Endothelial cell of umbilical vein (primary cell): ENCODE measurements at regions not wholly inside any gene's neighbourhood (a gene's known extent, or its start where the extent isn't known, plus 50 kb on each side); places are given as distances from the start of the nearest gene placed in this dataset.

Experiments
- BruUV-seq: library from RNA; stranded (reverse); fragments of 400-500 nt; replicated peaks from 2 replicates; lab custom pipeline; 2021; lab: Mats Ljungman, UMichigan
- CTCF ChIA-PET: fragments of 300-600, 350-600 bp; sonication (Branson Sonifier 250); formaldehyde crosslinking; loops from one replicate; lab custom pipeline; 2021; ENCODE audit warnings: antibody characterized with exemption, inconsistent platforms; lab: Charles Lee
- POLR2A ChIA-PET: fragments of 300-600, 350-600 bp; sonication (Branson Sonifier 250); formaldehyde crosslinking; loops from one replicate; lab custom pipeline; 2021; ENCODE audit warnings: antibody characterized with exemption, inconsistent platforms; lab: Charles Lee
- DNase-seq: peaks from one replicate; pipeline ENCODE4 v3.0.0-alpha.2; 2011; ENCODE audit warnings: low read depth, low spot score
- FAIRE-seq: peaks from 2 replicates; lab custom pipeline; 2011; peaks lifted over from hg19 to GRCh38; lab: Jason Lieb, UNC
- H2AFZ ChIP-seq: 2 replicates; pipeline ENCODE4 v1.6.0; 2012; ENCODE audit warnings: low read depth, low read length, control low read depth, inconsistent platforms
- H3K27ac ChIP-seq: 2 replicates; pipeline ENCODE4 v1.5.1; 2011; ENCODE audit warnings: low read depth, mild to moderate bottlenecking, control low read depth, low read length, moderate library complexity; ENCODE audit not compliant: insufficient read depth
- H3K27me3 ChIP-seq, 2 experiments: 2 replicates each; pipeline versions ENCODE4 v1.6.0 to v1.6.1; 2011; ENCODE audit warnings: low read length in 2 of 2, mixed read lengths in 1 of 2; ENCODE audit not compliant: control insufficient read depth in 2 of 2, insufficient read depth in 2 of 2
- H3K36me3 ChIP-seq, 2 experiments: 2 replicates in 1 of 2; 3 replicates in 1 of 2; pipeline ENCODE4 v1.5.1; 2011; ENCODE audit warnings: low read length in 2 of 2, mild to moderate bottlenecking in 1 of 2, moderate library complexity in 1 of 2; ENCODE audit not compliant: control insufficient read depth in 2 of 2, insufficient read depth in 2 of 2; ENCODE audit errors: extremely low read depth in 1 of 2
- H3K4me1 ChIP-seq: 3 replicates; pipeline ENCODE4 v1.5.1; 2011; ENCODE audit warnings: mild to moderate bottlenecking, low read length; ENCODE audit not compliant: control insufficient read depth, insufficient read depth; ENCODE audit errors: extremely low read depth
- H3K4me2 ChIP-seq: 2 replicates; pipeline ENCODE4 v1.6.1; 2011; ENCODE audit warnings: low read length, control low read depth, mixed read lengths; ENCODE audit not compliant: insufficient read depth
- H3K4me3 ChIP-seq, 3 experiments: fragments of 200-600 bp in 1 of 3; sonication (generic), shearing (Covaris generic) in 1 of 3; replicated peaks in 1 of 3; 2 replicates each; pipeline ENCODE4 v1.5.1; 2011 to 2016; ENCODE audit warnings: control low read depth in 3 of 3, low read length in 3 of 3, mild to moderate bottlenecking in 2 of 3, inconsistent platforms in 1 of 3, low read depth in 1 of 3, moderate library complexity in 1 of 3; ENCODE audit not compliant: insufficient read depth in 1 of 3
- H3K79me2 ChIP-seq: 2 replicates; pipeline ENCODE4 v1.6.0; 2012; ENCODE audit warnings: low read length, inconsistent platforms; ENCODE audit not compliant: control insufficient read depth, insufficient read depth
- H3K9ac ChIP-seq: replicated peaks from 2 replicates; pipeline ENCODE3; 2011; ENCODE audit warnings: low read length, control low read depth; ENCODE audit not compliant: insufficient read depth; ENCODE audit errors: extremely low read depth
- H3K9me1 ChIP-seq: replicated peaks from 3 replicates; pipeline ENCODE4 v1.6.0; 2011; ENCODE audit warnings: mild to moderate bottlenecking, low read length; ENCODE audit not compliant: control insufficient read depth, insufficient read depth; ENCODE audit errors: extremely low read depth
- H3K9me3 ChIP-seq: replicated peaks from 2 replicates; pipeline ENCODE4 v1.5.1; 2012; ENCODE audit warnings: low read length, inconsistent platforms; ENCODE audit not compliant: control insufficient read depth, insufficient read depth
- H4K20me1 ChIP-seq: replicated peaks from 2 replicates; pipeline ENCODE3; 2011; ENCODE audit warnings: mild to moderate bottlenecking, low read length; ENCODE audit not compliant: control insufficient read depth, insufficient read depth; ENCODE audit errors: extremely low read depth
- CTCF ChIP-seq, 2 donors: IDR thresholded peaks; 1 replicate in 1 of 2; 2 replicates in 1 of 2; pipeline ENCODE4 v1.5.1; 2011; ENCODE audit warnings: low read length in 2 of 2, mild to moderate bottlenecking in 2 of 2, moderate library complexity in 2 of 2, control low read depth in 1 of 2, inconsistent platforms in 1 of 2, low read depth in 1 of 2; ENCODE audit not compliant: insufficient read depth in 1 of 2; ENCODE audit errors: extremely low read depth in 1 of 2
- EZH2 ChIP-seq: IDR thresholded peaks from 2 replicates; pipeline ENCODE4 v1.6.1; 2012; ENCODE audit warnings: borderline replicate concordance, low read depth, mild to moderate bottlenecking, moderate library complexity, low read length, inconsistent platforms; ENCODE audit not compliant: severe bottlenecking
- FOS ChIP-seq: IDR thresholded peaks from 2 replicates; pipeline ENCODE4 v1.6.1; 2011; ENCODE audit warnings: mild to moderate bottlenecking, low read length, moderate library complexity, borderline replicate concordance; ENCODE audit not compliant: insufficient read depth
- GATA2 ChIP-seq: IDR thresholded peaks from 2 replicates; pipeline ENCODE4 v1.7.0; 2011; ENCODE audit warnings: low read depth, mild to moderate bottlenecking, moderate library complexity, mixed read lengths, low read length; ENCODE audit not compliant: insufficient read length, insufficient read depth
- JUN ChIP-seq: IDR thresholded peaks from 2 replicates; pipeline ENCODE4 v1.6.1; 2011; ENCODE audit warnings: borderline replicate concordance, low read depth; ENCODE audit not compliant: insufficient read length, insufficient read depth
- MAX ChIP-seq: IDR thresholded peaks from 2 replicates; pipeline ENCODE4 v1.6.1; 2011; ENCODE audit not compliant: insufficient read depth, insufficient read length
- MYC ChIP-seq: IDR thresholded peaks from one replicate; pipeline ENCODE4 v1.6.1; 2011; ENCODE audit warnings: mild to moderate bottlenecking, low read depth, low read length
- POLR2A ChIP-seq: IDR thresholded peaks from 2 replicates; pipeline ENCODE4 v1.6.1; 2012; ENCODE audit warnings: low read depth, mild to moderate bottlenecking, control low read depth, low read length
- POLR2AphosphoS5 ChIP-seq: IDR thresholded peaks from 2 replicates; pipeline ENCODE4 v1.6.1; 2012; ENCODE audit warnings: low read depth, mild to moderate bottlenecking, control low read depth, low read length, moderate library complexity; ENCODE audit not compliant: insufficient read depth
- dilution Hi-C: fragments of 300-500 bp; cut with MboI; formaldehyde crosslinking; loops from one replicate; pipeline ENCODE4 v1.15.0; 2019; ENCODE audit warnings: low sequenced_read_pairs; ENCODE audit not compliant: extremely low pct_ligation_motif_present
- intact Hi-C: fragments of 100-400 bp; cut with micrococcal nuclease; formaldehyde crosslinking; loops from one replicate; pipeline ENCODE4 v1.10.0; 2022

GRCh38 chr6:108746366-108746765, 101.9 kb upstream of the ARMC2 start:
- H3K4me2 ChIP-seq = no peak overlapping the region
- H3K9me3 ChIP-seq = no peaks in the 10 kb centered on the region
- TF ChIP-seq POLR2AphosphoS5 = no peak
- TF ChIP-seq MAX = no peak
- no peak for TF ChIP-seq CTCF (IDR thresholded peaks at IDR 0.05; ENCODE audit: extremely low read depth in 1 of 2, insufficient read depth in 1 of 2, low read depth in 1 of 2, low read length in 2 of 2)
- no peak for TF ChIP-seq GATA2
- no peak for TF ChIP-seq JUN
- no peak for TF ChIP-seq MYC
- TF ChIP-seq EZH2 = no peak
- TF ChIP-seq FOS = no peak
- TF ChIP-seq POLR2A = no peak
- H2AFZ ChIP-seq = no peak overlapping the region
- no peaks in the 10 kb centered on the region for H3K9me1 ChIP-seq
- H3K79me2 ChIP-seq = no peaks in the 10 kb centered on the region
- no peak overlapping the region for H3K4me3 ChIP-seq
- no peaks in the 10 kb centered on the region for H4K20me1 ChIP-seq
- no TSS peak for BruUV-seq
- DNase-seq (no peak), FAIRE-seq (no peak)
- no peak overlapping the region for H3K27ac ChIP-seq
- H3K9ac ChIP-seq = no peak overlapping the region
- ChIA-PET CTCF (no interaction called here), POLR2A (no interaction called here)
- dilution Hi-C loops = no loop called here
- intact Hi-C loops = no loop called here
- no peaks in the 10 kb centered on the region for H3K36me3 ChIP-seq
- no peaks in the 10 kb centered on the region for H3K4me1 ChIP-seq
- peaks cover 0 to 6% of the 10 kb centered on the region in 2 experiments for H3K27me3 ChIP-seq
